H1 (cell line): ENCODE measurements at regions not wholly inside any gene's neighbourhood (a gene's known extent, or its start where the extent isn't known, plus 50 kb on each side); places are given as distances from the start of the nearest gene placed in this dataset.

Experiments
- CTCF ChIA-PET: fragments of 300-600 bp; sonication (Branson Sonifier 250); formaldehyde crosslinking; loops from one replicate; lab custom pipeline; 2021; ENCODE audit not compliant: partially characterized antibody; lab: Charles Lee
- POLR2A ChIA-PET: fragments of 300-600 bp; sonication (Branson Sonifier 250); formaldehyde crosslinking; loops from one replicate; lab custom pipeline; 2021; ENCODE audit warnings: inconsistent platforms; ENCODE audit not compliant: partially characterized antibody; lab: Charles Lee
- DNase-seq, 2 experiments: peaks; one replicate each; pipeline versions ENCODE4 v3.0.0 to v3.0.0-alpha.2; 2010 to 2022; ENCODE audit warnings: low spot score in 2 of 2, low read depth in 1 of 2, mixed read lengths in 1 of 2
- FAIRE-seq: peaks from 2 replicates; lab custom pipeline; 2011; peaks lifted over from hg19 to GRCh38; lab: Jason Lieb, UNC
- H2AFZ ChIP-seq: 2 replicates; pipeline ENCODE4 v1.8.1; 2012; ENCODE audit warnings: low read length, inconsistent platforms
- H2AK5ac ChIP-seq: 2 replicates; pipeline ENCODE4 v1.6.1; 2013; ENCODE audit warnings: low read depth, low read length
- H2BK120ac ChIP-seq: replicated peaks from 2 replicates; pipeline ENCODE3; 2013; ENCODE audit warnings: low read depth, low read length, inconsistent platforms
- H2BK12ac ChIP-seq: 2 replicates; pipeline ENCODE4 v1.6.1; 2013; ENCODE audit warnings: low read depth, low read length
- H2BK15ac ChIP-seq: 2 replicates; pipeline ENCODE4 v1.6.1; 2013; ENCODE audit warnings: low read length
- H2BK20ac ChIP-seq: 2 replicates; pipeline ENCODE4 v1.6.1; 2013; ENCODE audit warnings: low read length
- H2BK5ac ChIP-seq: 2 replicates; pipeline ENCODE4 v1.6.1; 2013; ENCODE audit warnings: low read depth, low read length
- H3K14ac ChIP-seq: 2 replicates; pipeline ENCODE4 v1.6.1; 2013; ENCODE audit warnings: inconsistent platforms; ENCODE audit not compliant: insufficient read length
- H3K18ac ChIP-seq: 2 replicates; pipeline ENCODE4 v1.6.1; 2013; ENCODE audit warnings: low read length; ENCODE audit errors: extremely low read depth
- H3K23ac ChIP-seq: 2 replicates; pipeline ENCODE4 v1.6.1; 2013; ENCODE audit warnings: inconsistent platforms; ENCODE audit not compliant: insufficient read length
- H3K23me2 ChIP-seq: 2 replicates; pipeline ENCODE4 v1.6.1; 2013; ENCODE audit warnings: low read depth, low read length
- H3K27ac ChIP-seq: 2 replicates; pipeline ENCODE4 v1.6.1; 2011; ENCODE audit warnings: low read depth, low read length, inconsistent platforms
- H3K27me3 ChIP-seq, 4 experiments: replicated peaks in 1 of 4; 1 replicate in 1 of 4; 2 replicates in 3 of 4; pipeline versions ENCODE4 v1.6.1 to v1.8.1; 2011 to 2013; ENCODE audit warnings: low read length in 3 of 4, mild to moderate bottlenecking in 3 of 4, inconsistent platforms in 2 of 4, mixed read lengths in 2 of 4, moderate library complexity in 1 of 4; ENCODE audit not compliant: control insufficient read depth in 3 of 4, insufficient read depth in 3 of 4; ENCODE audit errors: extremely low read depth in 1 of 4
- H3K36me3 ChIP-seq, 4 experiments: 2 replicates each; pipeline versions ENCODE4 v1.6.1 to v1.8.1; 2011 to 2013; ENCODE audit warnings: mild to moderate bottlenecking in 4 of 4, low read length in 3 of 4, moderate library complexity in 2 of 4, control low read depth in 1 of 4, inconsistent platforms in 1 of 4; ENCODE audit not compliant: insufficient read depth in 4 of 4, control insufficient read depth in 2 of 4
- H3K4ac ChIP-seq: replicated peaks from 2 replicates; pipeline ENCODE3; 2013; ENCODE audit warnings: low read length, low read depth, mixed read lengths, inconsistent platforms; ENCODE audit not compliant: insufficient read length
- H3K4me1 ChIP-seq, 4 experiments: replicated peaks in 1 of 4; 1 replicate in 1 of 4; 2 replicates in 3 of 4; pipeline versions ENCODE4 v1.6.1 to v1.8.1; 2011 to 2013; ENCODE audit warnings: low read length in 3 of 4, inconsistent platforms in 2 of 4, mixed read lengths in 1 of 4; ENCODE audit not compliant: insufficient read depth in 4 of 4, control insufficient read depth in 3 of 4
- H3K4me2 ChIP-seq, 2 experiments: 2 replicates each; pipeline versions ENCODE4 v1.6.1 to v1.8.1; 2011 to 2013; ENCODE audit warnings: low read depth in 2 of 2, low read length in 2 of 2, control low read depth in 1 of 2, inconsistent platforms in 1 of 2, mild to moderate bottlenecking in 1 of 2; ENCODE audit not compliant: insufficient read depth in 1 of 2
- H3K4me3 ChIP-seq, 4 experiments: fragments of 200-600, 300-600 bp in 1 of 4; sonication (generic), shearing (Covaris generic), sonication (Bioruptor Twin) in 1 of 4; 2 replicates each; pipeline versions ENCODE4 v1.5.1 to v1.8.1; 2011 to 2016; ENCODE audit warnings: low read length in 4 of 4, low read depth in 3 of 4, control low read depth in 2 of 4, inconsistent platforms in 2 of 4, mild to moderate bottlenecking in 2 of 4, mixed read lengths in 1 of 4, moderate library complexity in 1 of 4; ENCODE audit not compliant: insufficient read depth in 2 of 4; ENCODE audit errors: extremely low read depth in 1 of 4
- H3K56ac ChIP-seq: replicated peaks from 2 replicates; pipeline ENCODE3; 2013; ENCODE audit warnings: low read depth, mild to moderate bottlenecking, mixed read lengths, low read length, inconsistent platforms; ENCODE audit not compliant: insufficient read length
- H3K79me1 ChIP-seq: 2 replicates; pipeline ENCODE4 v1.6.1; 2013; ENCODE audit warnings: low read depth, low read length, control low read depth
- H3K79me2 ChIP-seq, 2 experiments: 2 replicates each; pipeline versions ENCODE4 v1.6.1 to v1.8.1; 2012 to 2013; ENCODE audit warnings: low read length in 2 of 2, mild to moderate bottlenecking in 2 of 2, inconsistent platforms in 1 of 2; ENCODE audit not compliant: insufficient read depth in 2 of 2, control insufficient read depth in 1 of 2
- H3K9ac ChIP-seq, 4 experiments: replicated peaks in 1 of 4; 1 replicate in 1 of 4; 2 replicates in 3 of 4; pipeline versions ENCODE4 v1.6.1 to v1.8.1; 2011 to 2013; ENCODE audit warnings: low read depth in 3 of 4, low read length in 3 of 4, control low read depth in 2 of 4, mild to moderate bottlenecking in 2 of 4, moderate library complexity in 2 of 4, inconsistent platforms in 1 of 4; ENCODE audit errors: extremely low read depth in 1 of 4
- H3K9me3 ChIP-seq, 2 experiments: 2 replicates each; pipeline versions ENCODE4 v1.6.1 to v1.8.1; 2012 to 2013; ENCODE audit warnings: mild to moderate bottlenecking in 2 of 2, moderate library complexity in 2 of 2, control low read depth in 1 of 2, inconsistent platforms in 1 of 2, low read depth in 1 of 2, low read length in 1 of 2, mixed read lengths in 1 of 2; ENCODE audit not compliant: insufficient read depth in 2 of 2
- H4K20me1 ChIP-seq, 2 experiments: replicated peaks in 1 of 2; 2 replicates each; pipeline versions ENCODE3 to v1.8.1; 2011 to 2013; ENCODE audit warnings: inconsistent platforms in 2 of 2, low read length in 2 of 2, mild to moderate bottlenecking in 1 of 2; ENCODE audit not compliant: insufficient read depth in 2 of 2, control insufficient read depth in 1 of 2
- H4K5ac ChIP-seq: 2 replicates; pipeline ENCODE4 v1.6.1; 2013; ENCODE audit warnings: low read length, low read depth, mixed read lengths, inconsistent platforms; ENCODE audit not compliant: insufficient read length
- H4K8ac ChIP-seq: 2 replicates; pipeline ENCODE4 v1.8.0; 2013; ENCODE audit warnings: mild to moderate bottlenecking, moderate library complexity, low read length, inconsistent platforms; ENCODE audit not compliant: insufficient read depth; ENCODE audit errors: extremely low read depth
- H4K91ac ChIP-seq: replicated peaks from 2 replicates; pipeline ENCODE3; 2013; ENCODE audit warnings: low read length, mixed read lengths, inconsistent platforms; ENCODE audit not compliant: insufficient read length
- CBX8 ChIP-seq: fragments of 300-800, 300-1000 bp; sonication (generic); IDR thresholded peaks from 2 replicates; pipeline ENCODE4 v1.7.1; 2016; ENCODE audit warnings: low read depth, low read length, borderline replicate concordance
- MAFK ChIP-seq: IDR thresholded peaks from 2 replicates; pipeline ENCODE4 v1.6.1; 2012; ENCODE audit warnings: low read depth, mild to moderate bottlenecking, improper control_type of control experiment, low read length
- MAX ChIP-seq: IDR thresholded peaks from 2 replicates; pipeline ENCODE4 v1.6.1; 2012; ENCODE audit warnings: inconsistent platforms
- NRF1 ChIP-seq: IDR thresholded peaks from 2 replicates; pipeline ENCODE4 v1.6.1; 2011; ENCODE audit warnings: mild to moderate bottlenecking, low read depth, low read length, improper control_type of control experiment
- WGBS, 2 experiments: shearing (Covaris generic) in 1 of 2; methylation state at CpG; one replicate each; pipeline versions ENCODE4 v1.1.6 to v1.1.7; 2013 to 2015; ENCODE audit warnings: low lambda C conversion rate in 2 of 2, mixed read lengths in 2 of 2, inconsistent platforms in 1 of 2, low coverage in 1 of 2, missing lambda C conversion rate in 1 of 2; ENCODE audit not compliant: insufficient replicate concordance in 2 of 2, insufficient coverage in 1 of 2, insufficient read length in 1 of 2; ENCODE audit errors: extremely low coverage in 1 of 2, missing lambda C conversion rate in 1 of 2; 5-methylcytosine and 5-hydroxymethylcytosine counted together

GRCh38 chr5:166185185-166185584, 2106.3 kb upstream of the WWC1 start:
- Histone ChIP-seq H3K36me3 (no peaks in the 10 kb centered on the region), H3K4me3 (no peak overlapping the region), H2BK15ac (no peak overlapping the region), H3K14ac (no peak overlapping the region), H4K20me1 (no peaks in the 10 kb centered on the region), H2AFZ (no peak overlapping the region), H2BK5ac (no peak overlapping the region), H2BK20ac (no peak overlapping the region), H3K79me1 (no peaks in the 10 kb centered on the region), H3K27ac (no peak overlapping the region), H2BK120ac (no peak overlapping the region), H3K9ac (no peak overlapping the region), H3K23ac (no peak overlapping the region), H3K4me1 (no peaks in the 10 kb centered on the region), H4K5ac (no peak overlapping the region), H3K23me2 (no peaks in the 10 kb centered on the region), H3K4ac (no peak overlapping the region), H4K8ac (no peak overlapping the region), H3K79me2 (no peaks in the 10 kb centered on the region), H3K56ac (no peak overlapping the region), H2BK12ac (no peak overlapping the region), H3K9me3 (no peaks in the 10 kb centered on the region), H4K91ac (no peak overlapping the region)
- no peak for DNase-seq
- POLR2A ChIA-PET: interaction anchor here (0.6 kb wide), 1 partner anchor 14 kb away, joined by 5 read pairs; no protein-coding TSS in a partner anchor
- CTCF ChIA-PET: no interaction called here
- WGBS, 2 experiments: 86% methylated on average over 10 of the region's 10 CpGs; no CpG with 5 or more reads in 1 of the 2 experiments
- no peak for TF ChIP-seq NRF1
- no peak for TF ChIP-seq MAX
- peak; percentile 28; the same call in 1 of the 2 replicates for TF ChIP-seq MAFK
- TF ChIP-seq CBX8: no peak
- TF ChIP-seq, all 59 proteins: peak for 1
- H3K18ac ChIP-seq: no peak overlapping the region
- no peak overlapping the region for H2AK5ac ChIP-seq
- H3K27me3 ChIP-seq: no peaks in the 10 kb centered on the region
- no peak overlapping the region for H3K4me2 ChIP-seq
- no peak for FAIRE-seq
